Fibroblast of the conjunctiva (primary cell): ENCODE measurements at regions not wholly inside any gene's neighbourhood (a gene's known extent, or its start where the extent isn't known, plus 50 kb on each side); places are given as distances from the start of the nearest gene placed in this dataset.
A peak's percentile ranks its signal among the peaks of the same experiment; 100 is the strongest.
"Not testable (repeated sequence)": the region's sequence is repeated elsewhere in the genome, so short reads cannot be mapped to it uniquely, and the experiment has no call there.

Source experiments
- DNase-seq: peaks from one replicate; pipeline ENCODE4 v3.0.0-alpha.2; 2010; ENCODE audit warnings: low read depth

DNA sequence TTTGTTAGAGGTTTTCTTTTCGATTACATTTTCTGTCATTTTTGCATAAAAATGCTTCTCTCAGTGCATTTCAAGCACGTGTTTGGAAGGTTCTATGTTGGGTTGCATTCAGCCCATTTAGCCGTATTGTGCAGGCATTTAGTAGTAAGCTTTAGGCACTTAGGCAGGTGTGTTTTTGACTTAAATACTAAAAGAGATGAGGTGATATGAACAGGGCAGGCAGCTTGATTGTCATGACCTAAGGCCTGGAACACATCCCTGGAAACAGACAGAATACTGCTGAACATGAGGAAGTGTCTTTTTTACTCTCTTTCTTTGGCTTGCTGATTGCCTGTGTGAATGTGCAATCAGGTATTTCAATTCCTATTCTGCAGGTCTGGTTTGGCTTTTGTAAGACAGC lies 610.5 kb upstream of the MAN1A1 start:
- DNase-seq, result no peak

DNA sequence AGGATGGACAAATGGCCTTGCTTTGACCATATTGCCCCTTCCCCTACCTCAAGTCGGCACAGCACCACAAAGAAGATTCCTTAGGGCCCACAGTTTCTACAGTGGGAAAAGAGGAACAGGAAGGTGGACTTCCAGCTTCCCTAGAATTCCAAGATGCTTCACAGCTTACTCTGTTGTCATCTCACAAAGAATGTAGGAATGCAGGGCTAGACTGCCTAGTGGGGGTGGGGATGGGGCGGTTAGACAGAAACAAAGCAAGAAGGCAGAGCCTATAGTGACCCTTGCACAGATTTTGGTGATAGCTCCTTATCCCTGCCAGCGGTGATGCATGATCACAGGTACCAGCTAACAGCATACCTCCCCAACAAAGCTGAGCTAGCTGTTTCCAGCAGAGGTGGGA lies 607.6 kb upstream of the MAN1A1 start:
- no peak for DNase-seq

DNA sequence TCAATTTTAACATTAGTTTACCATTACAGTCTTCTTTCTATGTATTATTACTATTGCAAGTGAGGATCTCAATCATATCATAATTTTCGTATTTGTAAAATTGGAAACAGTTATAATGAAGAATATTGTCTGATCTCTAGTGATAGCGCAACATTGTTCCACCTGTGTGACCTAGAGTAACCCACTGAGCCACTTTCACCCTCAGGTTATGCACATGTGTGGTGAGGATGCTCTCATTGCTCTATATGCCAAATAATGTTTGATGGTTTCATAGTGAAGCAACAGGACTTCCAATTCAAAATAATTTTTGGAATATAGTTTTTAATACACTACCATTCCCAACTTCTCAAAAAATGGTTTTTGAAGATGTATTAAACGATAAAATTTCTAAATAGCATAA lies 603.1 kb upstream of the MAN1A1 start:
- DNase-seq, result no peak

DNA sequence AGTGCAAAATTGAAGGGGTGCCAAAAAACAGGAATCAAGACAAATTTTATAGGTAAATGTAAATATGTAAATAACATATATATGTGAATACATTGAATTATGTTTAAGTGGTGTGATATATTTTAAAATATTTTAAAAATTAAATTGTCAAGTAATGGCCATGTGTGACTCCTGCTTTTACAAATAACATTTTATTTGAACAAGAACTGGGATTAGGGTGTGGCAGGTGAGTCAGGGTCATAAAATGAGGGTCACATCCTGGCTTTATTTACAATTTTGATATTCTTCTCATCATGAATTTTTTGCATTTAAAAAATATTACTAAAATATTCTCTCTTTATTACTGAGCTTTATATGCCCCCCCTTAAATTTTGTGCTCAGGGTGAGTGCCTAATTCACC lies 601.1 kb upstream of the MAN1A1 start:
- DNase-seq, result no peak

DNA sequence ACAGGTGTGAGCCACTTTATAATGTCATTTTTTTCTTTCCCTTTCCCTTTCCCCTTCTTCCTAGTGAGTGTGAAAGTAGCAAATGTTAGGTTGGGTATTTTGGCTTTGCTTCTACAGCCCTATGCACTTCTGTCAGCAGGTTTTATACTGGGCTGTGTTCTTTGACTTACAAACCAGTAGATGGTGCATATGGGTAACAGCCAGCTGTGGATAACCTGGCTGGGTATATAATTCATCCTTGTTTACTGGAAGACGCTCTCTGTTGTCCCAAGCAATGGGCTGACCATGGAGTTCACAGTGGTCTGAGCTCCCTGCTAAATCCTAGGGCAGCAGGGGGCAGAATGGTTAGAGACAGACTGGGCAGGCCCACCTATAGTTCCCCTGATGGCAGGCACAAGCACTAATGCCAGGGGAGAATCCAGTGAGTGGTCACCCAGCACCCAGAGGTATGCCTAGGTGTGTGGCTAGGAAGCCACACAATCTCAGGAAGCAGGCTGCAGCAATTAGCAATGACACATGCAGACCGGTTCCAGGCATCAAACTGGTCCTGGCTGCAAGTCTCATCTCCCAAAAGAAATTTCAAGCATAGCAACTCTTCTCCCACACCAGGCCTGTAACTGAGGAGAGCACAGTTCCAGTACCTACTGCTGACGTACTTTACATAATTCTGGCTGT lies 592.7 kb upstream of the MAN1A1 start:
- DNase-seq, result no peak

DNA sequence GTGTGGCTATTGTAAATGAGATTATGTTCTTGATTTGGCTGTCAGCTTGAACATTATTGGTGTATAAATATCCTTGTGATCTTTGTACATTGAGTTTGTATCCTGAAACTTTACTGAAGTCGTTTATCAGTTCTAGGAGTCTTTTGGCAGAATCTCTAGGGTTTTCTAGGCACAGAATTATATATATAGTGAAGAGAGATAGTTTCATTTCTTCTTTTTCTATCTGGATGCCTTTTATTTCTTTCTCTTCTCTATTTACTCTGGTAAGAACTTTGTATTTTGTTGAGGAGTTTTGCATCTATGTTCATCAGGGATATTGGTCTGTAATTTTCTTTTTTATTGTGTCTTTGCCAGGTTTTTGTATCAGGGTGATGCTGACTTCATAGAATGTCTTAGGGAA lies 589.2 kb upstream of the MAN1A1 start:
- DNase-seq, result no peak

DNA sequence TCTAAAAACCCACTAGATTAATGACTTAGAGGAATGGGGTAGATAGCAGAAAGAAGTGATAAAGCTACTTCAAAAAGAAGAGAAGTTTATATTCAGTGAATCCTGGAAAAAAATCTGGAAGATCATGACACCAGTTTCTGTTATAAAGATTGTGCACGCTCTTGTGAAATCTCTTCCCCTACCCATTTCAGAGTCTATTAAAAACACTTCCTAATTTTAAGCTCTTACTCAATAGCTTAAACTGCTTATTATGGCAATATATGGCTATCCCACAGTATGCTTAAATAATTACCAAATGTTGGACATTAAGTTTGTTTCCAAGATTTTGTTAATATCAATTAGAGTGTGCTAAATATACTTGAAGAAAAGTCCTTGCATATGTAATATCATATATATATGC lies 585.3 kb upstream of the MAN1A1 start:
- DNase-seq, result no peak

DNA sequence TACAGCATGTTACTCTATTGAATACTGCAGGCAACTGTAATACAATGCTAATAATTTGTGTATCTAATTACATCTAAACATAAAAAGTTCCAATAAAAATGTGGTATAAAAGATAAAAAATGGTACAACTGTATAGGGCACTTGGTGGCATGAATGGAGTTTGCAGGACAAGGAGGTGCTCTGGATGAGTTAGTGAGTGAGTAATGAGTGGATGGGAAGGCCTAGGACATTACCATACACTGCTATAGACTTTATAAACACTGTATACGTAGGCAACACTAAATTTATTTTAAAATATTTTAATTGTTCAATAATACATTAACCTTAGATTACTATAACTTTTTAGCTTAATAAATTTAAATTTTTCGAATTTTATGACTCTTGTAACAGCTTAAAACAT lies 579.6 kb upstream of the MAN1A1 start:
- DNase-seq, result no peak

DNA sequence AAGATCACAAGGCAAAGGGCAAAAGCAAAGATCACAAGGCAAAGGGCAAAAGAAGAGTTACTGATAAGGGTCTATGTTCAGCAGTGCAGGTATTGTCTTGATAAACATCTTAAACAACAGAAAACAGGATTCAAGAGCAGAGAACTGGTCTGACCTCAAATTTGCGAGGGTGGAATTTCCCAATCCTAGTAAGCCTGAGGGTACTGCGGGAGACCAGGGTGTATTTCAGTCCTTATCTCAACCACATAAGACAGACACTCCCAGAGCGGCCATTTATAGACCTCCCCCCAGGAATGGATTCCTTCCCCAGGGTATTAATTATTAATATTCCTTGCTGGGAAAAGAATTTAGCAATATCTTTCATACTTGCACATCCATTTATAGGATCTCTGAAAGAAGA lies 575.3 kb upstream of the MAN1A1 start:
- not testable (repeated sequence) for DNase-seq

DNA sequence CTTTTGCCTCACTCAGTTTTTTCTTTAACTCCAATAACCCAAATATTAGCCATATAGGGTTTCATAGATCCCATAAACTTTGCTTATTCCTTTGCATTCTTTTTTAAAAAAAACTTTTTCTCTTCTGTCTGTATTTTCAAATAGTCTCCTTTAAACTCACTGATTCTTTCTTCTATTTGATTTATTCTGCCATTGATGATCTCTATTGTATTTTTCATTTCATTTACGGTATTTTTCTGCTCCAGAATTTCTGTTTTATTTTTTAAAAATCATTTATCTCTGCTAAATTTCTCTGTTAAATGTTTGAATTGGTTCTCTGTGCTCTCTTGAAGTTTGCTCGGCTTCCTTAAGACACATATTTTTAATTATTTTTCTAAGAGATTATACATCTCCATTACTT lies 573.3 kb upstream of the MAN1A1 start:
- no peak for DNase-seq

DNA sequence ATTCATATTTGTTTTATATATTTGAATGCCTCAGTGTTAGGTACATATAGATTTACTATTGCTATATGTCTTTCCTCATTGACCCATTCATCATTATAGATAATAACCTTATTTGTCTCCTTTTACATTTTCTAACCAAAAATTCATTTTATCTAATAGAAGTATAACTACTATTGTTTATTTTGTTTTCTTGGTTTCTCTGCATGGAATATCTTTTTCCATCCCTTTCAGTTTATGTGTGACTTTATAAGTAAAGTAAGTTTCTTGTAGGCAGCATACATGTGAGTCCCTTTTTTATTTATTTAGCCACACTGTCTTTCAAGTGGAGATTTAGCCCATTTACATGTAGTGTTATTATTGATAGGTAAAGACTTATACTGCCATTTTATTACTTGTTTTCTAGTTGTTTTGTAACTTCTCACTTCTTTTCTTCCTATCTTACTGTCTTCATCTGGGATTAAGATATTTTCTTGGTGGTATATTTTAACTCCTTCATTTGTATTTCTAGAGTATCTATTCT lies 572.0 kb upstream of the MAN1A1 start:
- no peak for DNase-seq

DNA sequence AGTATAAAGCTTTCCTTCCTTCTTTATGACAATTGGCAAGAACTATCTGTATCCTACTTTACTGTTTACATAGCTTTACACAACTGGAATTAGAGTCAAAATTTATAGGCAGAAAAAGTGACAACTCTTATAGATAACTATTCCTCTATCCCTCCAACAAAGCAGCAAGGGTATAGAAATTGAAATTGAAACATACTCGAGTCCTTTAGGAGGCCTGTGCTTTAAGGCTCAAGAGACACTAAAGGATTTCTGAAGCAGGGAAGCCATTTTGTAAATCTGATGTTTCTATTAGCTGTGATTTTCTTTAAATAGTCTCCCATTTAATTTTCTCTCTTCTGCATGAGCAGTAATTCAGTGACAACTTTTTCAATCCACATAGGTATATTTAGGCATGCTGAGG lies 567.6 kb upstream of the MAN1A1 start:
- DNase-seq, result no peak

DNA sequence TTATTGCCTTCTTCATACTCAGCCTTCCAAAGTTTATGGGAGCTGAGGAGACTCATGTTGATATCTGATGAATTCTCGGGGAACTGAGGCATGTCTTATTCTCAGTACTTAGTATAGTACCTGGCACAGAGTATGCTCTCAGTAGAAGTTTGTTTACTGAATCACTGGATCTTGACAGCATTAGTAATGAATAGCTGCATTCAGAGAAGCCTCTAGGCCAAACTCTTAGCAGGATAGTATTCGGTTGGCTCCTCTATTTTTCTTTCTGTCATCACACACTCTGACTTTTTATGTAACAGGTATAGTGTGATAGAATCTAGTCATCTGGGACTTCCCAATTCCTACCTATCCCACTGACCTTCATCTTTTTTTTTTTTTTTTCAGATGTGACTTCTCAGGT lies 566.4 kb upstream of the MAN1A1 start:
- no peak for DNase-seq

DNA sequence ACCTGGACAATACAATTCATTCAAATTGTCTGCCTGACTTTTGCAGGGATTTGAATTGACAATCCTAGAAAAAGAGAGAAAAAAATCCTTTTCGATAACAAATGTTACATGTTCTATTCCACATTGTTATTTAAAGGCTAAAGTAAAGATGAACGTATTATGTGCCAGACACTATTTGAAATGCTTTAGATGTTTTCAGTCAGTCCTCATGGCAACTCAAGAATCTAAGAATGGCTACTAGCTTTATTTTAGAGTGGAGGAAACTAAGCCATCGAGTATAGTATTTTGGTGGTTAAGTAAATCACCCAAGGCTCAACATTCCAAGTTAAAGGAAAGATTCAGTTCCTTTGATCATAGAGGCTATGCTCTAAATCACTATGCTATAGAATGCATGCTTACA lies 558.6 kb upstream of the MAN1A1 start:
- no peak for DNase-seq

DNA sequence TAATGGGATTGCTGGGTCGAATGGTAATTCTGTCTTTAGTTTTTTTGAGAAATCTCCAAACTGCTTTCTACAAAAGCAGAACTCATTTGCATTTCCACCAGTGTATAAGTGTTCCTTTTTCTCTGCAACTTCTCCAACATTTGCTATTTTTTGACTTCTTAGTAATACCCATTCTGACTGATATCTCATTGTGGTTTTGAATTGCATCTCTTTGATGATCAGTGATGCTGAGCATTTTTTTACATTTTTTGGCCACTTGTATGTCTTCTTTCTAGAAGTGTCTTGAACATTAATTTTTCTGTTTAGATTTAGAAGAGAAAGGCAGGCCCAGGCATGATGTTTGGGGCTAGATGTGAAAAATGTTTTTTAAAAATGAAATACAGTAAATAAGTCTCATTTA lies 553.1 kb upstream of the MAN1A1 start:
- no peak for DNase-seq

DNA sequence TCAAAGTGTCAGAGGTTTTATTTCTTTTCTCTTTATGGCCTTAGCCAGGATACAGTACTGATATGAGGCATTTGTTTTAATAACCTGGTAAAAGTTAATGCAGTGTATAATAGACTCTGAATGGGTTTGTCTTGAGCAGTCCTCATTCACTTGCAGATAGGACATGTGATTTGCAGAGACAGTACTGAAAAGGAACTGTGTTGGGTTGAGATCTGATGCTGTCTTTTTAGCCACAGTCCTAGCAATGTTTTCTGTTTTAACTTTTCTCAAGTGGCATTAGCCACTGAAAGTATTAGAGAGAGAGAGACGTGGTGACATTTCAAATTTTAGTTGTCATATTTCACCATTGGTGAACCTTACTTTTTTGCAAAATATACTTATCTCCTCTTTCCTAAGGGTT lies 547.2 kb upstream of the MAN1A1 start:
- DNase-seq, result no peak

DNA sequence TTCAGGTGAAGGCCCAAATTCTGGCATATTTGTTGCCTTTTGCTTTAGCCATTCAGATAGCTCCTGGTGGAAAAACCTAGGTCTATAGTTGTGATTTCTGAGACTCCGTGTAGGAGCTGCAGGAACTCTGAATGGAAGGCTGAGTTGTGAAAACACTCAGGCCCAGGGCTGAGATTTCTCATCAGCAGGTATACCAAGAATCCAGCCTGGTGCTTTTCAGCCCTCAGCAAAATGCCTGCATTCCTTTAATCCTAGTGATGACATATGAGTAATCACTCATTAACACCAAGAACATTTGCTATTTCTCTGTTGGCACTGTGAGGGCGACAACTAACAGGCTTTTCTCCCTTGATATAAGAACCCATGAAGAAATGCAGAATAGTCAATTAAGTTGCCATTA lies 546.1 kb upstream of the MAN1A1 start:
- DNase-seq, result no peak

DNA sequence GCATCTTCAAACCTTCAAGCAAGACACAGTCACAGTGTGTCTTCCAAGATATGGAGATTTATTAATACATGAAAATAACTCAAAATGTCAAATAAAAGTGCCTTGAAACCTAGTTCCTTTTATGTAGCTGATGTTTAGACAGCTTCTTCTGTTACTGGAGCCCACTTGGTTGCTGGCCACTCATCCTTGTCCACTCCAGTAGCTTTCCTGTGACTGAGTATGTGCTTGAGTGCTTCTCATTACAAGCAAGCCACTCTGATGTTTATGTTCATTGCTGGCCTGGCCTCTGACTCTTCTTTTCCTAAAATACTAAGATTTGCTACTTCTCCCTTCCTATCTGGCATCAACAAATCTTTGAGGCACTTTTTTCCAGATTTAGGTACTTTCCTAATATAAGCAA lies 545.2 kb upstream of the MAN1A1 start:
- DNase-seq, result no peak

DNA sequence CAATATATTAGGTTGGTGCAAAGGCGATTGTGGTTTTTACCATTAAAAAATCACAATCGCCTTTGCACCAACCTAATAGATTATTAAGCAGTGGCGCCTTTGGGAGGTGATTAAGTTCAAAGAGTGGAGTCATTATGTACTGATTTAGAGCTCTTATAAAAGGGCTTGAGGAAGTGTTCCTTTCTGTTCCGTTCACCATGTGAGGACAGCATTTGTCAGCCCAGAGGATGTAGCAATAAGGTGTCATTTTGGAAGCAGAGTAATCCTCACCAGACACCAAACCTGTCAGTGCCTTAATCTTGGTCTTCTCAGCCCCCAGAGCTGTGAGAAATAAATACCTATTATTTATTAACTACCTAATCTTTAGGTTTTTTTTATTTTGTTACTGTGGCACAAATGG lies 542.1 kb upstream of the MAN1A1 start:
- no peak for DNase-seq

DNA sequence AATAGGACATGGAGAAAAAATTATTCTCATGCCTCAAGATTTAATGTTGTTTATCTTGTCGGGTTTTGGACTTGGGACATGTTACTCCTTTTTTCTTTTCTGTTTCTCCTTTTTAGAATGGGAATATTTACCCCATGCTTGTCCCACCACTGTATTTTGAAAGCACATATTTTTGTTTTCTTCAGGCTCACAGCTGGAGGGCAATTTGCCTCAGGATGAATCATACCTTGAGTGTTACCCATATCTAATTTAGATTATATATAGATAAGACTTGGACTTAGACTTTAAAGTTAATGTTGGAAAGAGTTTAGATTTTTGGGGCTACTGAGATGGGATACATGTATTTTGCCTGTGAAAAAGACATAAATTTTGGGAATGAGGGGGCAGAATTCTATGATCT lies 541.6 kb upstream of the MAN1A1 start:
- DNase-seq, result no peak

DNA sequence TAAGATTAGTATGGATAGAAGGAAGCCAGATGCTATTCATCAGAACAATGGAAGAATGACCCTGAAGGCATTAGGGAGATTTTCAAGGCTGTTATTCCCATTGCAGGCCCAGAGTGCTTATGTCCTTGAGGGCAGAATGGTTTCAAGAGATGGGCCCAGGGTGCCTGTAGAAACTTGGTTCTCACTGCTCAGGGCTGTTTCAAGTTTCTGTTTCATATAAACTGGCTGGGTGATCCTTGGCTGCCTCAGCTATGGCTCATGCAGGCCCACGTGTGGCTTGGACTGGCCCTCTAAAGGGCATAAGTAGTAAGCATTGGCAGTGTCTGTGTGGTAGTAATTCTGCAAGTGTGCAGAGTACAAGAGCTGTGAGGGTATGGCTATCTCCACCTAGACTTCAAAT lies 540.9 kb upstream of the MAN1A1 start:
- no peak for DNase-seq

DNA sequence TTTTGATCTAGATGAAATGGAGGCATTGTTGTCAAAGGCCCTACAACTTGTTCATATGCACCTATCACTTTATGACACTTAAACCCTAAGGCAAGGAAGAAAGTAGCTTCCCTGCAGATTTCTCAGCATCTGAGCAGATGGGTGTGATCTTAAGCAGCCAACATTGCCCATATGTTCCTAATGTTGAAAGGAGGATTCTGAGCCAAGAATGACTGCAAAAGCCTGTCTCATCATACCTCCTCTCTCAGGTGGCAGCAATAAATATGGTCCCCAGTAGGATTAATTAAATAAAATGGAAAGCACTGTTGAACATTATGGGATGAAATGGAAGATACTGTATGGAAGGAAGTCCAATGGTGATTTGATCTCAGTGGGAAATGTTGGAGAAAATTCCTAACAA lies 538.1 kb upstream of the MAN1A1 start:
- no peak for DNase-seq

DNA sequence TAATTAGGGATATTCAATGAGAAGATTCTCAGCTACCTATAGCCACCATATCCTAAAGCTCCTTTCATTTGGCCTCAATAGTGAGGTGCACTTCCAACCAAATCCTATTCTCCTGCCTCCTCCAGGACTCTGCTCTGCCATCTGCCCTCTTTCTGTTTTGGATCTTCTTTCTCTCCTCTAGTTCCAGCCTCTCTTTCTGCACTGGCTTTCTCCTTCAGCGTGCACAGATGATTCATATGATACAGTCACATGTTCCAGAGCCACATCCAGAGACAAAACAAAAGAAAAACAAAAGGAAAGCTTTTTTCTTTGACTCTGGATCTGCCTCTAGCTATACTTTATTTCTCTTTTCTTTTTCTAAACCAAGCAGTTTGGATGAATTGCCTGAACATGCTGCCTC lies 531.9 kb upstream of the MAN1A1 start:
- DNase-seq, result peak; percentile 0

DNA sequence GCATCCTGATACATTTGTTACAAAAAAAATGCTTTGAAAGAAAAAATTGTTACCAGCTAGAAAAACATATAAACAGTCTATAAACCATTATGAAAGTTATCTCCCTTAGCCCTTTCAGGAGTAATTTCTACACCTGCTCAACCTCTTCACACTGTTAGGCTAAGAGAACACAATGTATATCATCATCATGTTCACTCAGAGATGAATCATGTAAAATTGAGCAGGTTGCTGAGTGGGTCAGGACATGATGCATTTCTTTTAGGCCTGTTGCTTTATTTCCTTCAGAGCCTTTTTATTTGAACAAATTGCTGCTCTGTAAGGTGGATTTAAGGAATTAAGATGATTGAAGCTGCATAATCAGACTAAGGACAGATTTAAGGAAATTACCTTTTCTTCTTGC lies 531.3 kb upstream of the MAN1A1 start:
- no peak for DNase-seq

DNA sequence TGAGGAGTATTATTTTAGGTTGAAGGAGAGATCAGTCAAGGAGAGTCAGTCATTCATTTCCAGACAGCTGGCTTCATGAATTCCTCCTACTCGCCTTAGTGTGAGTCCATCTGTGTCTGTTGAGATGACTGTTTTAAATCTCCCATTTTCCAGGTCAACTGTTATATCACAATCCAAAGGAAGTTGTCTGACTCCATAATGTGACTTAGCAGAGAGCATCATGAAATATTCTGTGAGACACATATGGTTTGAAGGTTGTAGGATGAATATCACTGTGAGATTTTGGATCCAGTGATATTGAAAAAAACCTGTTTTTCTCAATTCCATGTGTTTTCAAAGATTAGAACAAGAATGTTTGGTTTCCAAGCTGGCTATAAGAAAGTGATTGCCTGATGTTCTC lies 530.2 kb upstream of the MAN1A1 start:
- DNase-seq, result no peak
